GM21619 (cell line): ENCODE measurements at regions not wholly inside any gene's neighbourhood (a gene's known extent, or its start where the extent isn't known, plus 50 kb on each side); places are given as distances from the start of the nearest gene placed in this dataset.

Experiments
- ATAC-seq: cut with Tn5 transposase; IDR thresholded peaks from one replicate; pipeline ENCODE4 v1.9.1; 2021; ENCODE audit not compliant: unreplicated experiment

DNA sequence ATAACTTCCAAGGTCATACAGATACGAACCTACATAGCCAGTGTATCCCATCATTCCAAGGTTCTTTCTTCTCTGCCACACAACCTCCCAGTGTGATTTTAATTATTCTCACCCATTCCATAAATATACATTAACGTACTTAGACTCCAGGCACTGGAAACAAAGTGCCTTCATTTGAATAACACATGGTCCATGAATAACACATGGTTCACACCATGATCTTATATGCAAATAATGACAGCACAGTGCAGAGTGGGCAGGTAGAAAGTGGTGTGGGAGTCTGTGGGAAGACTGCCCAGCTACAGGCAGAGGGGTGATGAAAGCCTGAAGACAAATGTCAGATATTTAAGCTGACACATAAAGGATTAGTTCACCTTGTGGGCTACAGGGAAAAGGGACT, 425.2 kb downstream of the HACE1 start:
- no peak for ATAC-seq

DNA sequence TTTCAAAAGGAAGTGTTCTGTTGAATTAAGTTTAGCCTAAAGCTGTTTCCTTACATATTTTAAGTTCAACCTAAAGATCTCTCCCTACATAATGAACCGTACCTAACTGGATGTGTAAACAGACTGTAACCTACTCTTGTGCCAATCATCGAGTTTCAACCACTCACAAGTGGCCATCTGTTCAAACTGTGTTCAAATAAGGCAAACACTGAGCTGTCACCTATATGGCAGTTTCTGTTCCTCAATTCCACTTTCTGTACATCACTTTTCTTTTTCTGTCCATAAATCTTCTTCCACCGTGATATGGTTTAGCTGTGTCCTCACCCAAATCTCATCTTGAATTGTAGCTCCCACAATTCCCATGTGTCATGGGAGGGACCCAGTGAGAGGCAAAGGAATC, 428.6 kb downstream of the HACE1 start:
- ATAC-seq: no peak

DNA sequence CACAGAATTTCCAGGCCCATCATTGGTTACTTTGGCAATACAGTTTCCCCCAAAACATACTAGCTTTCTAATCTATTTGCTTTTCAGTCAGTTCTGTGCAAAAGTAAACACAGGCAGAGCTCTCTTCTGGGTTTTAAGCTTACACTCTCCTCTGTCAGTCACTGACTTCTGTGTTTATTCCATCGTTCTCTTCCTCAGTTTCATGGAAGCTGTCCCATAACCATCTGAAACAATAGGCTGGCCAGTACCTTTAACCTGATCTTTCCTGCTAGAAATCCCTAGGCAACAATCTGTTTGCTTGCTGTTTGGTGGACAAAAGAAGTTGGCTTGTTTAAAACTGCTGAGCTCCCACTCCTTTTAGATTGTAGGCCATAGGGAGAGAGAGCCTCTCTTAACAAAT, 431.5 kb downstream of the HACE1 start:
- ATAC-seq: no peak

DNA sequence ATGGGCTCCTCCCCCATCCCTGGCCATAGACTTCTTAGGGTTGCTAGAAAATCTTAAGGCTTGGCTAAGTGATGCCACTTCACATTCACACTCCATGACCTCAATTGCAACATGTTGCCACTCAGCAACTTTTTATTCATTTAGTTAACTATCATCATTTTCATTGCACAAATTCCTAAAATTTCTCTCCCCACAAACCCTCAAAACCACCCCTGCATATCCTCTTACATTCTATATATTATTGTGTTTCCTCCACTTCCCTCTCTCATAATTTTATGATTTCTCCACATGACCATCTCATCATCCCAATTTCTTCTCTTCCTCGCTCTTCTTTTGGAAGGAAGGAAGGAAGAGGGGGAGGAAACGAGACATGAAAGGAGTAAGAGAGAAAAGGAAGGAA, 436.0 kb downstream of the HACE1 start:
- ATAC-seq: no peak

DNA sequence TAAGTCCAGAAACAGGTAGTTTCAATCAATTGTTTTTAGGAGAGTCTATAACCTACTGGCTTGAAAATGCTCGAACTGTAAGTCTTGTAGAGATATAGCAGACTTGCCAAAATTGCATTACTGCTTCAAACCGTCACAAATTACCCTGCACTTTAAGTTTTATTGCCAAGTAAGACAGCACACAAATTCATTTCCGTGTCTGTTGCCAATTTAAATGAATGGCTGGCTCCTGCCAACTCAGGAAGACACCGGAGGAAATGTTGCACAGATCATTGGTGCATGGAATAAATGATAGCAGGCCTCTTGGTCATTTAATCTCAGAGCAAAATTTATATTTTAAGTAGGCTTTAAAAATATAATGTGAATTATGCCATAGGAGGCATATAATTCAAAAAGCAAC, 438.1 kb downstream of the HACE1 start:
- ATAC-seq: no peak

DNA sequence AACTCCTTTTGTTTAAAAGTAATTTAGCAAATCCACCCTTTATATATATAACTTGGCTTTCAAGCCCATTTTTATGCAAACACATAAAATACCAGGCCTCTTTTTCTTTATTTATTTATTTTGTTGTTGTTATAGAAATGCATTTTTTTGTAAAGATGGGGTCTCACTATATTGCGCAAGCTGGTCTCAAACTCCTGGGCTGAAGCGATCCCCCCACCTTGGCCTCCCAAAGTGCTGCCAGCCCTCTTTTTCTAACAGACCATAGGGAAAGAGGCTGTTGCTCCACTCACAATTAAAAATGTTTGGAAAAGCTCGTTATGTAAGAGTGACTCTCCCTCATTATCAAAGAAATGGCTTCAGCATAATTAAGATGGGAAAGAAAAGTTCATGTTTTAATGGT, 440.9 kb downstream of the HACE1 start:
- no peak for ATAC-seq

DNA sequence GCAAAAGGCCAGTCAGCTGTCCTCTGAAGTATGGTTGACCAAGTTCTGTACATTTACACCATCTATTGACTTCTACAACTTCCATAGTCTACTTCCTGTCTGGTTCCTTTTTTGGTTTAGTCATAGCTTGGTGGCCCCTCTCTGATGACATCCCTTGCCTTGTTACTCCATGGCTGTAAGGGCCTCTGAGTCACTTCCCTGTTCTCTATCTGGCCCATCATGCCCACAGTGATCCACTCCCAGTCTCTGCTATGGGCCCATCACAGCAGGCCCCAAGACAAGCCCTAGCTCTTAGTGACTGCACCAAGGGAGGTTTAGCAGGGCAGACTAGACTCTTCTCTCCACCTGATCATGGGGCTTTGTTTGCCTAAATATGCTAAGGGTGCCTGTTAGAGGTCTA, 441.6 kb downstream of the HACE1 start:
- ATAC-seq: no peak

DNA sequence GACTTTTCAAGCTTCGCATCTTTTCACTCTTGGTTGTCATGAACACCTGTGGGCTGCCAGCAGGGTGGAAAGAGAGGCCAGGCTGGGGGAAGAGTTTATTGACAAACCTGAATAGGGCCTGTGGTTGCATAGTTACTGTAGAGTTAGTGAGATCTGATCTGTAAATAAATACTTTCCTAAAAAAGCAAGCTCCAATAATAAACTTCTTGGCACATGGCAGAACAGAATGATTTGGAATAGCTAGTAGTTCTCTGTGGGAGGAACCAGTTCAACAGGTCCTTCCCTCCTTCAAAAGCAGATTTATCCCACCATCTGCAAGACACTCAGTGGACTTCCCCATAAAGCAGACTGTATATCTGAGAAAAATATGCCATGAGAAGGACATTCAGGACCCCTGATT, 445.0 kb downstream of the HACE1 start:
- no peak for ATAC-seq

DNA sequence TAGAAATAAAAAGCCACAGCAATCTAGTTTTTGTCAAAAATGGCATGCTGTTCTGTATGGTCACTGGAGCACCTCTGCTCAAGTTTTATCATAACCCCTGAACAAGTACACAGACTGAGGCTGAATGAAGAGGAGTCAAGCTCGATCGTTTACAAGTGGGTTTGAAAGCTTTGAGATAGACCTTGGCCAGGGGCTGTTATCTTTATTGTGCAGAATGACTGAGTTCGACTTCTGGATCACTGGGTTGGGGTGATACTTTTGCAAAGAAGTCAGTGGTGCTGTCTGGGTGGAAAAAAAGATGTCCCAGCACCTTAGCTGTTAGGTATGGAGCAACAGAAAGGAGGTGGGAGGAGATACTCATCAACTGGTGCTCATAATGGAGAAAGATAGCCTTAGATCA, 446.0 kb downstream of the HACE1 start:
- no peak for ATAC-seq

DNA sequence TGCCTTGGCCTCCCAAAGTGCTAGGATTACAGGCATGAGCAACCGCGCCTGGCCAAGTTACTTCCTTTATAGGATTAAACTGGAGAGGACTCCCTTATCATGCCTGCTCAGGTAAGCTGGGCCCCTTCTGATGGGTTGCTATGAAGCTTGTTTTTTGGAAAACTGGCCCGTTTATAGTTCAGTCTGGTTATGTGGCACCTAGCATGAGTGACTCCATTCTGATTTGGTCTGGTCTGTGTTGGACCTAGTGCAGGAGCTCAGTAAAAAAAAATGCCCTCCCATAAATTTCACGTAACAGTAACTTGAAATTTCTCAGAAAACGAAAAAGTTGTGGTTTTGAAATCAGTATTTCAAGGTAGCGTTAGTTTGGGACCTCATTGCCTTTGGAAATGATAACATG, 448.4 kb downstream of the HACE1 start:
- no peak for ATAC-seq

DNA sequence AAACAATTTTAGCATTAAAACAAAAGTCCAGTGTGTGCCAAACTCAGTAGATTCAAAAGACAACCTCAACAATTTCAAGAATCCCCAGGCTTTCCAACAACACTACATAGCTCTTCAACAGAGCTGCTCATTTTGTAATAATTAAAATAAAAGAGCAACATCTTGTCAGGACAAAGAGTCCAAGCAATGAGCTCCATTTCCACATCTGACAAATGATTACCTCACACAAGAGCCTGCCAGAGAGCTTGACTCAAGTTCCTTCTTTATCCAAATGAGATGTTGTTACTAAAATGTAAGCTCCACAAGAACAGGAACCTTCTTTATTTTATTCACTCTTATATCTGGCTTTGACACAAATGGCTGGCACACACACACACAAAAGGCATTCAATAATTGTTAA, 449.8 kb downstream of the HACE1 start:
- ATAC-seq: no peak

DNA sequence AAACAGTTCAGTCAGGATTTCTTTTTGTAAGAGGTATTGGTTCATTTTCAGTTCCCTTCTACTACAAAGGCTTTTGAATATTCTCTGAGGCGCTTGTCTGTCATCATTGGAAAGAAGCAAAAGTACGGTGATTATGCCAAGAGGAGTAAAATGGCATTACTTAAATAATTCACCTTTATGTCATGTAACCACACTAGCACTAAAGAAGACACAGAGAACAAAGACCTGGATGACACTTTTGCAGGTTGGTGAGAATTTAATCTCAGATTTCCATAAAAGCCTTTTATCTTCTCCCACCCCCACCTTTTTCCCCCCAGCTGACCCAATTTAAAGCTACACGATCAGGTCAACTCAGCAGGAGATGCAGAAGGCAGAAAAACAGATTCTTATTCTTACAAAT, 451.8 kb downstream of the HACE1 start:
- no peak for ATAC-seq

DNA sequence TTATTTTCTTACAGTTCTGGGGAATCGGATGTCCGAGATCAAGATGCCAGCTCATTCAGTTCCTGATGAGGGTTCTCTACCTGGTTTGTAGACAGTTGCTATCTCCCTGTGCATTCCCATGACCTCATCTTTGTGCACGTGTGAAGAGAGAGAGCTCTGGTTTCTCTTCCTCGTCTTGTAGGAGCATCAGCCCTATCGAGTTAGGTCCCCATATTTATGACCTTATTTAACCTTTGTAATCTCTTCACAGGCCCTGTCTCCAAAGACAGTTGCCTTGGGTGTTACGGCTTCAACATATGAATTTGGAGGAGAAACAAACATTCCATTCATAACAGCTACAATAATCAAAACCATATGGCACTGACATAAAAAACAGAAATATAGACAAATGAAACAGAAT, 455.3 kb downstream of the HACE1 start:
- no peak for ATAC-seq

DNA sequence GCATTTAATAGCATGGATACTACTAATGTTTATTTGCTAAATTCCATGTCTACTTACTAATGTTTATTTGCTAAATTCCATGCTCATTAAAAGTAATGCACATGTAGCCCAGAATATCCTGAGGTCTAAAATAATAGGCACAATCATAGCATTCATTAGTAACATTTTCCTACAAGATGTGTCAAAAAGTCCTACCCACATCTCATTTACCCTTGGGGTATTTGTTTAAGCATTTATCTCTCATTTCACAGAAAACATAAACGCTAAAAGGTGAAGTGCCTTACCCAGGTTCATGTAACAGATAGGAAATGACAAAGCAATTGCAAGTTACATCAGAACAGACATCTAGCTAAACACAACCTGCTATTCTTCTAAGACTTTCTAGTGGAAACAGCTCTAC, 457.1 kb downstream of the HACE1 start:
- no peak for ATAC-seq

DNA sequence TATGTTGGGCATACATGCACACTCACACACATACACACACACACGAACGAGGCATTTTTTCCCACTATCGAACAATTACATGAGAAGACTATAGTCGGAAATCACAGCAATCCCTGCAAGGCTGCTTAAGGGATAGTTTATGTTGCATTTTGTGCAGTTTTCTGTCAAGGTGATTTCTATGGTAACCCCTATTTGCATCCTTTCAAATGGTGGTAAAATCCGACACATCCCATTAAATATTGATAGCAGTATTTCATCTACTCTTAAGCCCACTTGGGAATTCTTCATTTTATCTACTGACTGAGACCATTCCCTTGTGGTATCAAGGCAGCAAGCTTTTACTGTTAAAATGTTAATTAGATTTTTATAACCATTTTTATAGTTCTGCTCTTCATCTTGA, 457.8 kb downstream of the HACE1 start:
- no peak for ATAC-seq

DNA sequence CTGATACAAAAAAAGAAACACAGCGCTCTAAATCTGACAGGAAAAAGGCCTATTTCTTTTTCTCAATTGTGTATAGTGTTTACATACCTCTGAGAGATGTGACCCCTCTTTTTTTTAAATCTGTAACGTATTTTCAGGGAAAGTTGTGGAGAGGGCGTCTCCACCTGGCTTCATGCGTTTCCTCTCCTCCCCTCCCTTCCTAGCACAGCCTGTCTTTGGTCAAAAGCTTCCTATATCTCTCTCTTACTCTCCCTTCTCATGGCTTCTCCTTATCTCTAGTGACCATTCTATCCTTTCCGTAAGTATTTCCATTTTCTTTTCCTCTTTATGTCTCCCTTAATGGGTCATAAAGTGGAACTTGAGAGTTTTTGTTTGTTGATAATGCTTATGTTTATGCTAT, 458.9 kb downstream of the HACE1 start:
- no peak for ATAC-seq

DNA sequence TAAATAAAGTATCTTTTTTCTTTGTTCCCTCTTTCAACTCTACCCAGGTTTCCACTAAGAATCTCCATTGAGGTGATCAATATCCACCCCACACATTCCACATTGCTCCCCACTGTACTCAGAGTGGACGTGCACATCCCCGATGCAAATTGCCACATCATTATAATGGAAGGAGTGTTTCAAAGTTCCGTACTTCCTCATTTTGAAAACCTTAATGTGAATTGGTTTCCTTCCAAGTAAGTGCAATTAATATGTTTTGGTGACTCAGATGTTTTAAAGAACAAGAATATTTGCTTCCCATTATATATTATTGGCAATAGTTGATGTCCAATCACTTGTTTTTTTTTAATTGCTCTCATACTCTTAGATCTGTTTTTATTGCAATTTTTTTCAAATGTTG, 463.6 kb downstream of the HACE1 start:
- ATAC-seq: no peak

DNA sequence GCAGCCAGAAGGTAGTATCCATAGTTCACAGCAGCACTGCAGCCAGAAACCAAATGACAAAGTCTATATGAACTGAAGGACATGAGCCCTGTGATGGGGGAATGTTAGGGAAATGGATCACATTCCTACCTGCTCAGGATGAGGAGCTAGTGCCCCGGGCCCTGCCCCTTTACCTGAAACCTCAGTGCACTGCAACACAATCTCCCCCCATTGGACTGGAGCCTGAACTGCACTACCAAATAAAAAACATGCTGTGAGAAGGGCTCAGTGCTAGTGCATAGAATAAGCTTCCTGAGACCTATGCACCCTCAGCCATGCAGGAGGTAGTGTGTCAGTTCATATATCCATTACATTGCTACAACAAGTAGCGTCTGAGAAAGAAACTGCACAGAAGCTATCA, 477.8 kb downstream of the HACE1 start:
- ATAC-seq: no peak

DNA sequence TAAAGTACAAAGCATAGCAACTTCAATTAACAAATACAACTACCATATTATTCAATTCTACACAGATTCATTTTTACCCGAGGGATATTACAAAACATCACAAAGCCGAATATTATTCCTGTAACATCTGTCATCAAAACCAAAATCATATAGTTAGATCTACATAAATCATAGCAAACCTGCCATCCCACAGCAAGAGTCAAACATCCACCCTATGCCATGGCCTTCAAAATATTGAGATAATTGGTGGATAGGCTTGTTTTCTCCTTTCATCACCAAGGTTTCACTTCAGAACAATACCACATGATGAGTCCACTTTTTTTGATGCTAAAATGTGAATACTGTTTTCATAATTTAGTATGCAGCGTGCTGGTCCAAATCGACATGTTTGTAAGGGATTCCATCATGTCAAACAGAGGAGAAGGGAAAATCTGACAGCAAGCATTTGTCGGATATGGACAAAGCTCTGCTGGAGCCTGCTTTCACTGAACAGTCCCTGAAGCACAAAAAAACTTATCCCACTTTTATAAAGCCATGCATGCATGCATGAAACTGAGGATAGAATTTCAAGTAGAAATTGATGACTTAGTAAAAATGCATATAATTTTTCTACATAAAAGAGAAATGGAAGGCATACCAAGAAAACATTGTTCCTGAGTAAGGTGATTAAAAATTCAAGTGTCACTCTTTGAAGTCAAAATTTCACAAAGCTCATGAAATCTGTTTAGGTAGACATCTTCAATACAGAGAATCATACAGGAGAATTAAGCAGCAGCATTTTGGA, 494.1 kb downstream of the HACE1 start:
- no peak for ATAC-seq

DNA sequence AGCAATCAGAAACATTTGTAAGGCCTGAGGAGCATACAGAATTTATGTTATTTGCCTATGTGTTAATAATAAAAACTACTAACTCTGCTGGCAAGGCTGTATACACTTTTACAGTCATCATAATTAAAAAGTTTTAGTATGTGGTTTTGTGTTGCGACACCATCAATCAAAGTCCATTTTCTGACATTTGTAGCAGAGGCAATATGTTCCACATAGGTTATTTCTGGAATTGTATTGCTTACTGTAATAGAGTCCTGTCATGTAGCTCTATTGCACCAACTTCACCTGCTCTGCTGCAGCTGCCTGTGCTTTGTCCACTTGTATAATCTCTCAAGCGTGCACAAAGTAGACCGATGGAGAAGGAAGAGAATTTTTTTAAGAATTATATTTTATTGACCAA, 501.8 kb downstream of the HACE1 start:
- no peak for ATAC-seq

DNA sequence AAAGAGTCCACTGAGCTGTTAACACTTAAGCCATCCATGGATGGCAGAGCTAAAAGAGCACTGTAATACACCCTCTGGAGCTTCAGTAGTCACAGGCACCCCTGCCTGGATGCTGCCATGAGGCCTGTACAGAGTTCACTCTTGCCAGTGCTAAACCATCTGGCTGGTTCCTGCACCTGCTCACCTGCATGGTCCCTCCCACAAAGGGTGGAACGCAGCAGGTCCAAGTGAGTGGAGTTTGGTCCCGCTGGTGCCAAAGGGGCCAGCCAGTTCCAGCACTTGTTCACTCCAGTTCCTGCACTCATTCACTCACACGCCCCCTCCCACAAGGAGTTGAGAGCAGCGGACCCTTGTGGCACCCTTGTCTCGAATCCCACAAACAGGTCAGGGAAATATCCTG, 503.5 kb downstream of the HACE1 start:
- ATAC-seq: no peak

DNA sequence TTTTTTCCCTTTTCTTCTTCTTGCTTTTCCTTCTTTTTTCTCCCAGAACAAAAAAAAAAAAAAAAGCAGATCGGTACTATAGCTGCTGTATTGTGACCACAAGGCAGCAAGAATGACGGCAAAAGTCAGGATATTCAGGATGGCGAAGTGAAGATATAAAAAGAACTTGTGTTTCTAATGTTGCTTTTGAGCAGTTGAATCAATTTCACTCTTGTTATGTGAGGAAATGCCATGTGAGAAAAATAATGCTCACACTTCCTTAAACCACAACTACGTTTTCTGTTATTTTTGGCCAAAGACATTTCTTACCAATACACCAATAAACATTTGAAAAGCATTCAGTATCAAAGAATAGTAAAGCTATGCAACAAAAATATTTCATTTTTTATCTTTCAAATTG, 510.5 kb downstream of the HACE1 start:
- ATAC-seq: no peak

DNA sequence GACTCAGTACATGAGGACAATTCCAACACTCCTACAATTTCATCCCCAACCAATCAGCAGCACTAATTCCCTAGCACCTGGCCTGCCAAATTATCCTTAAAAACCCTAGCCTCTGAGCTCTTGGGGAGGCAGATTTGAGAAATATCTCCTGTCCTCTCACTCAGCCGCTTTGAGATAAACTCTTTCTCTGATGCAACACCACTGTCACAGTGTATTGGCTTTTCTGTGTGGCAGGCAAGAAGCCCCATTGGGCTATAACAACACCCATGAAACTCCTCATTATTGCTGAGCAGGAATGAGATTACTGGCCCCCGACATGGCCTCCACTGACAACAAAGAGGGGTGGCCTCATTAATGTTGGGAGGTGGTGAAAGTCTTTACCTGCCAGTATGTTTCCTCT, 515.5 kb downstream of the HACE1 start:
- no peak for ATAC-seq

DNA sequence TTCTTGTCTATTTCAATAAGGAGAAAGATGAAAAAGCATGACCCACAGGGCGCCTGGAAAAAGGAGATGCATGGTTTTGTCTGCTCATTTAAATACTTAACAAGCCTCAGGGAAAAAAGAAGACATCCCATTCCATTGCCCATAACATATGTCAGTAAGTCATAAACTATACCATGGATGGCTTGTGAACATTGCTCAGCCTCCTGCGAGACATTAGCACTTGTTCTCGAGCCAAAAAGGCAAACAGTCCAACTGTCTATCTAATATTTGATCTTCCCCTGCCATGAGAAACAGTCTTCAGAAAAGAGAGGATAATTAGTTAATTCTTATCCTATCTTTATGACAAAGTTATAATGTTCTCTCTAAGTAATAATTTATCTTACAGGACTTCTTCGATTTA, 527.4 kb downstream of the HACE1 start:
- no peak for ATAC-seq
